A549 (cell line): ENCODE measurements at regions not wholly inside any gene's neighbourhood (a gene's known extent, or its start where the extent isn't known, plus 50 kb on each side); places are given as distances from the start of the nearest gene placed in this dataset.
"Not testable (repeated sequence)": the region's sequence is repeated elsewhere in the genome, so short reads cannot be mapped to it uniquely, and the experiment has no call there.

Source experiments
- ATAC-seq, 2 experiments: fragments of 200-7000 bp in 1 of 2; fragments of >200 bp in 1 of 2; cut with Nextera tagmentation in 1 of 2; cut with Tn5 transposase in 1 of 2; 3 replicates each; pipeline versions ENCODE4 v1.8.0 to v1.9.1; 2018 to 2020; ENCODE audit warnings: mild to moderate bottlenecking in 1 of 2, moderate library complexity in 1 of 2
- CTCF ChIA-PET: fragments of 300-600 bp; sonication (Branson Sonifier 250); formaldehyde crosslinking; extraction: SDS; loops from one replicate; lab custom pipeline; 2021; ENCODE audit warnings: antibody characterized with exemption, inconsistent platforms; lab: Yijun Ruan, JAX
- POLR2A ChIA-PET: fragments of 350-600 bp; formaldehyde crosslinking; extraction: SDS; loops from one replicate; lab custom pipeline; 2021; ENCODE audit warnings: antibody characterized with exemption, inconsistent platforms; lab: Yijun Ruan, JAX
- DNase-seq, 2 experiments: peaks; one replicate each; pipeline versions ENCODE4 v3.0.0 to v3.0.0-alpha.2; 2011 to 2016; ENCODE audit warnings: low read depth in 1 of 2, low spot score in 1 of 2
- FAIRE-seq: peaks from 2 replicates; lab custom pipeline; 2011; peaks lifted over from hg19 to GRCh38; lab: Jason Lieb, UNC
- H3K27ac ChIP-seq, 2 experiments: fragments of >200 bp; sonication (Bioruptor Twin); formaldehyde crosslinking; 3 replicates each; pipeline ENCODE4 v1.5.1; 2016 to 2017
- H3K4me1 ChIP-seq: fragments of >200 bp; sonication (Bioruptor Twin); formaldehyde crosslinking; 3 replicates; pipeline ENCODE4 v1.6.1; 2016
- H3K4me2 ChIP-seq: fragments of >200 bp; sonication (Bioruptor Twin); formaldehyde crosslinking; 3 replicates; pipeline ENCODE4 v1.6.1; 2016
- H3K4me3 ChIP-seq: fragments of >200 bp; sonication (Bioruptor Twin); formaldehyde crosslinking; 3 replicates; pipeline ENCODE4 v1.5.1; 2016
- H3K9me3 ChIP-seq: fragments of >200 bp; sonication (Bioruptor Twin); formaldehyde crosslinking; 3 replicates; pipeline ENCODE4 v1.6.1; 2016
- BCL3 ChIP-seq: fragments of >200 bp; sonication (Bioruptor Twin); formaldehyde crosslinking; IDR thresholded peaks from 3 replicates; pipeline ENCODE4 v1.6.1; 2016
- CBX8 ChIP-seq: fragments of 200-600 bp; sonication (generic); IDR thresholded peaks from 2 replicates; pipeline ENCODE4 v1.6.1; 2016
- CHD2 ChIP-seq: fragments of 150-350 bp; IDR thresholded peaks from 2 replicates; pipeline ENCODE4 v1.6.1; 2014; ENCODE audit warnings: low read length; ENCODE audit not compliant: partially characterized antibody
- CHD4 ChIP-seq: fragments of 200-600 bp; sonication (generic); IDR thresholded peaks from 2 replicates; pipeline ENCODE4 v1.6.1; 2016; ENCODE audit warnings: antibody characterized with exemption, mild to moderate bottlenecking, borderline replicate concordance
- EHF ChIP-seq: fragments of 250-450 bp; sonication (Bioruptor Pico); IDR thresholded peaks from 2 replicates; pipeline ENCODE4 v1.5.0; 2020; ENCODE audit warnings: mild to moderate bottlenecking
- ELK1 ChIP-seq: fragments of 150-350 bp; IDR thresholded peaks from 2 replicates; pipeline ENCODE4 v1.6.1; 2014; ENCODE audit warnings: low read depth, mild to moderate bottlenecking, low read length
- EP300 ChIP-seq, 2 experiments: fragments of >200 bp; sonication (Bioruptor Twin); formaldehyde crosslinking; IDR thresholded peaks; 2 replicates in 1 of 2; 3 replicates in 1 of 2; pipeline ENCODE4 v1.6.1; 2016 to 2017
- FOSL2 ChIP-seq, 2 experiments: fragments of 450-650 bp in 1 of 2; fragments of >200 bp in 1 of 2; sonication (Bioruptor Twin) in 1 of 2; formaldehyde crosslinking; IDR thresholded peaks; 2 replicates each; pipeline versions ENCODE4 v1.5.0 to v1.6.1; 2016 to 2020; ENCODE audit warnings: mild to moderate bottlenecking in 1 of 2, moderate library complexity in 1 of 2
- HES2 ChIP-seq: fragments of >200 bp; sonication (Bioruptor Twin); formaldehyde crosslinking; IDR thresholded peaks from 2 replicates; pipeline ENCODE4 v1.6.1; 2016
- HEYL ChIP-seq: fragments of 250-450 bp; sonication (Bioruptor Pico); IDR thresholded peaks from 2 replicates; pipeline ENCODE4 v1.8.0; 2021; ENCODE audit warnings: mild to moderate bottlenecking, moderate library complexity
- HOXB13 ChIP-seq: fragments of 250-450 bp; sonication (Bioruptor Pico); IDR thresholded peaks from 2 replicates; pipeline ENCODE4 v1.5.0; 2020; ENCODE audit warnings: low read depth, mild to moderate bottlenecking, moderate library complexity
- HOXB5 ChIP-seq: fragments of 250-450 bp; sonication (Bioruptor Pico); IDR thresholded peaks from 2 replicates; pipeline ENCODE4 v1.5.0; 2020; ENCODE audit warnings: mild to moderate bottlenecking, moderate library complexity
- KDM5A ChIP-seq: fragments of 200-600 bp; sonication (generic); IDR thresholded peaks from 2 replicates; pipeline ENCODE4 v1.6.1; 2016; ENCODE audit warnings: antibody characterized with exemption, mild to moderate bottlenecking
- MAZ ChIP-seq: fragments of 150-350 bp; IDR thresholded peaks from 2 replicates; pipeline ENCODE4 v1.6.1; 2014; ENCODE audit warnings: antibody characterized with exemption, low read depth, low read length, borderline replicate concordance
- MYC ChIP-seq: IDR thresholded peaks from 2 replicates; pipeline ENCODE4 v1.6.1; 2012; ENCODE audit warnings: mild to moderate bottlenecking, inconsistent platforms, low read length, improper control_type of control experiment, borderline replicate concordance
- RAD21 ChIP-seq, 2 experiments: fragments of >200 bp in 1 of 2; sonication (Bioruptor Twin) in 1 of 2; formaldehyde crosslinking in 1 of 2; IDR thresholded peaks in 1 of 2; conservative IDR thresholded peaks in 1 of 2; 2 replicates in 1 of 2; 3 replicates in 1 of 2; pipeline ENCODE4 v1.6.1; 2012 to 2018; ENCODE audit warnings: inconsistent platforms in 1 of 2
- RCOR1 ChIP-seq: fragments of 150-350 bp; IDR thresholded peaks from 2 replicates; pipeline ENCODE4 v1.6.1; 2014; ENCODE audit warnings: antibody characterized with exemption, low read length, low read depth
- REST ChIP-seq: fragments of 200-600 bp; sonication (generic); IDR thresholded peaks from 2 replicates; pipeline ENCODE4 v1.6.1; 2016; ENCODE audit warnings: antibody characterized with exemption, mild to moderate bottlenecking, moderate library complexity
- RNF2 ChIP-seq: fragments of 200-600 bp; sonication (generic); IDR thresholded peaks from 2 replicates; pipeline ENCODE4 v1.6.1; 2016; ENCODE audit warnings: low read depth, mild to moderate bottlenecking, antibody characterized with exemption, moderate library complexity, borderline replicate concordance
- SMC3 ChIP-seq: fragments of >200 bp; sonication (Bioruptor Twin); formaldehyde crosslinking; IDR thresholded peaks from 3 replicates; pipeline ENCODE4 v1.6.1; 2018; ENCODE audit warnings: inconsistent platforms
- TFCP2L1 ChIP-seq: fragments of 250-450 bp; sonication (Bioruptor Pico); IDR thresholded peaks from 2 replicates; pipeline ENCODE4 v1.5.0; 2021; ENCODE audit warnings: mild to moderate bottlenecking
- TP53 ChIP-seq: fragments of 250-450 bp; sonication (Bioruptor Pico); IDR thresholded peaks from 2 replicates; pipeline ENCODE4 v1.5.0; 2021; ENCODE audit warnings: mild to moderate bottlenecking, moderate library complexity
- ZSCAN20 ChIP-seq: fragments of 250-450 bp; sonication (Bioruptor Pico); IDR thresholded peaks from 2 replicates; pipeline ENCODE4 v1.8.0; 2022; ENCODE audit warnings: mild to moderate bottlenecking, moderate library complexity
- WGBS: methylation state at CpG from one replicate; pipeline ENCODE4 v1.1.6; 2017; ENCODE audit errors: missing lambda C conversion rate; 5-methylcytosine and 5-hydroxymethylcytosine counted together

- WGBS, result 95% methylated on average over 11 of the region's 11 CpGs
- DNase-seq, FAIRE-seq, H3K4me3 ChIP-seq, H3K9me3 ChIP-seq, ATAC-seq: not testable (repeated sequence)
- CTCF ChIA-PET, result interaction anchor here (0.6 to 1.6 kb wide), 5 partner anchors 63 to 273 kb away, joined by 3 to 6 read pairs (median 3); no protein-coding TSS in a partner anchor
- peak; percentile 4; the same call in 1 of the 2 replicates for TF ChIP-seq ZSCAN20 (CRISPR knock-in tag)
- peak overlapping the region; percentile 94 for H3K4me2 ChIP-seq
- peaks cover 63% of the 10 kb centered on the region for H3K4me1 ChIP-seq
- POLR2A ChIA-PET, result interaction anchor here (1.6 to 3.1 kb wide), 3 partner anchors 48 to 234 kb away, joined by 8 to 16 read pairs (median 15); partner anchors contain the start of gene IER5L
- peak overlapping the region; percentile 98 to 100 for H3K27ac ChIP-seq
These were observed 208.6 kb downstream of the C9orf50 start for GRCh38 chr9:129412176-129412813.

- CTCF ChIA-PET, result interaction anchor here (1.2 to 1.6 kb wide), 3 partner anchors 72 to 273 kb away, joined by 3 to 6 read pairs (median 4); no protein-coding TSS in a partner anchor
- POLR2A ChIA-PET, result interaction anchor here (2.6 kb wide), 1 partner anchor 234 kb away, joined by 15 read pairs; the partner anchor contains the start of gene IER5L
- Histone ChIP-seq H3K9me3 (0 out of 3 replicates have a peak, but pooled peaks cover 2% of the 10 kb centered on the region), H3K4me2 (no peak overlapping the region), H3K4me3 (no peak overlapping the region), H3K27ac (peak overlapping the region; percentile 98 to 100), H3K4me1 (peaks cover 63% of the 10 kb centered on the region)
- FAIRE-seq, result no peak
- 98% methylated on average over 15 of the region's 19 CpGs for WGBS
- DNase-seq, result no peak
- no peak for ATAC-seq
- no peak for TF ChIP-seq HES2
- no peak for TF ChIP-seq EHF (CRISPR knock-in tag)
- TF ChIP-seq CHD4, result no peak
- TF ChIP-seq HOXB13 (CRISPR knock-in tag), result no peak
- TF ChIP-seq FOSL2 (IDR thresholded peaks at IDR 0.05), result no peak
- TF ChIP-seq FOSL2 (CRISPR knock-in tag; IDR thresholded peaks at IDR 0.05), result no peak
- TF ChIP-seq EP300 (IDR thresholded peaks at IDR 0.05), result no peak
- TF ChIP-seq MYC, result no peak
- TF ChIP-seq CBX8, result no peak
- TF ChIP-seq ELK1, result no peak
- no peak for TF ChIP-seq RAD21 (conservative IDR thresholded peaks at IDR 0.05 in 1 of 2, IDR thresholded peaks at IDR 0.05 in 1 of 2)
- no peak for TF ChIP-seq TFCP2L1 (CRISPR knock-in tag)
These were observed 209.3 kb downstream of the C9orf50 start for GRCh38 chr9:129411501-129412175.

- Histone ChIP-seq H3K9me3 (0 out of 3 replicates have a peak, but pooled peaks cover 2% of the 10 kb centered on the region), H3K4me3 (no peak overlapping the region), H3K4me2 (no peak overlapping the region), H3K27ac (peak overlapping the region in 1 of 2 experiments; percentile 98; a peak in 3 of 6 replicates), H3K4me1 (peaks cover 66% of the 10 kb centered on the region)
- CTCF ChIA-PET, result no interaction called here
- TF ChIP-seq KDM5A, result no peak
- no peak for TF ChIP-seq RCOR1
- TF ChIP-seq BCL3, result no peak
- no peak for TF ChIP-seq MAZ
- no peak for TF ChIP-seq HOXB5 (CRISPR knock-in tag)
- no peak for TF ChIP-seq HES2
- TF ChIP-seq CHD2, result no peak
- no peak for TF ChIP-seq TFCP2L1 (CRISPR knock-in tag)
- TF ChIP-seq TP53, result no peak
- no peak for TF ChIP-seq SMC3
- TF ChIP-seq RNF2, result no peak
- no peak for TF ChIP-seq REST
- TF ChIP-seq CHD4, result no peak
- no peak for TF ChIP-seq HEYL (CRISPR knock-in tag)
- no peak for TF ChIP-seq RAD21 (conservative IDR thresholded peaks at IDR 0.05 in 1 of 2, IDR thresholded peaks at IDR 0.05 in 1 of 2)
- FAIRE-seq, result peak; percentile 18
- no peak for ATAC-seq
- DNase-seq, result no peak
- POLR2A ChIA-PET, result no interaction called here
- 74% methylated on average over 4 of the region's 4 CpGs for whole genome bisulfite sequencing
These were observed 210.7 kb downstream of the C9orf50 start for GRCh38 chr9:129410226-129410625.
